Stimulated activated CD8-positive, alpha-beta memory T cell treated with anti-CD3 and anti-CD28 coated beads, Interleukin-15, amount 100 ng/mL, for 24 hours (primary cell): ENCODE measurements at regions not wholly inside any gene's neighbourhood (a gene's known extent, or its start where the extent isn't known, plus 50 kb on each side); places are given as distances from the start of the nearest gene placed in this dataset.
"Not testable (repeated sequence)": the region's sequence is repeated elsewhere in the genome, so short reads cannot be mapped to it uniquely, and the experiment has no call there.

Experiments
- DNase-seq: peaks from one replicate; pipeline ENCODE4 v3.0.0-alpha.2; 2020; ENCODE audit warnings: low read depth

DNA sequence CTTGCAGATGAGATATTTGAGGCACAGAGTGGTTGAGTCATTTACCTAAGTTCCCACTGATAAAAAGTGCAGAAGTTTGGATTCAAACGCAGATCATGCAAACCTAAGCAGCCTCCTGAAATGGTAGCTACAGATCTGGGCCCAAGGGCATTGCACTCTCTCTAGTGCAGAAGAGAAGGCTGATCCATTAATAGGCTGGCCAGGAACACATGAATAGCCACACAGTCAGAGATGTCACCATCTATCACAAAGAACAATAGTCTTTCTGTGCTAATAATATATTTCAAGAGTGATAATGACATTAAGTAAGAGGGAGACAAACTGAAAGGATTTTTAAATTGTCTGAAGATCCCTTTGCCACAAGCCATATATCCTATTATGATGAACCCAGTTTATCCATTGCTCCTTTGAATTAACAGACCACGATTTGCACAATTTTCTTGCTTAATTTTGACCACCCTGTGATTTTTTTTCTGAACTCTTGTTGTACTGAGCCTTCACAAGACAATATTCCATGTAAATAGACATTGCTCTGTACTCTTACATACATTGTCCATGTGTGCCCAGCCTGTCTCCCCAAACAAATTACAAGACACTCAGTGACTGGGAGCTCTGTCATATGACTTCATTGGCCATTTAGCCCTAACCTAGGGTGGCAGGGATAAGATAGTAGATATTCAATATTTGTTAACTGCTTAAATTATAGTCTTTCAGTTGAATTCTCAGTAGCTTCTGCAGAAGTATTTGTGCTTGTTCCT is 112.4 kb upstream of the RBPJ start:
- no peak for DNase-seq

DNA sequence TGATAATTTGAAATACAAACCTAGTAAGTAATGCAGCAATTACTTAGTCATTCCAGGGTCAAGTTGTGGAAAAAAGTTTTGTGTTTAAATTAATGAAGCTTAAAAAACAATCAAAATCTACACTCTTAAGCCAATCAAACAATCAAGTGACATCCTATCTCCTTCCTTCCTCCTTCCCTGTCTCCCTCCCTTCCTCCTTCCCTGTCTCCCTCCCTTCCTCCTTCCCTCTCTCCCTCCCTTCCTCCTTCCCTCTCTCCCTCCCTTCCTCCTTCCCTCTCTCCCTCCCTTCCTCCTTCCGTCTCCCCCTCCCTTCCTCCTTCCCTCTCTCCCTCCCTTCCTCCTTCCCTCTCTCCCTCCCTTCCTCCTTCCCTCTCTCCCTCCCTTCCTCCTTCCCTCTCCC is 111.4 kb upstream of the RBPJ start:
- not testable (repeated sequence) for DNase-seq

- DNase-seq = no peak
Measured at GRCh38 chr4:26212528-26212927, 108.3 kb upstream of the RBPJ start.

GRCh38 chr4:26213317-26213716 is 107.5 kb upstream of the RBPJ start:
- no peak for DNase-seq

DNA sequence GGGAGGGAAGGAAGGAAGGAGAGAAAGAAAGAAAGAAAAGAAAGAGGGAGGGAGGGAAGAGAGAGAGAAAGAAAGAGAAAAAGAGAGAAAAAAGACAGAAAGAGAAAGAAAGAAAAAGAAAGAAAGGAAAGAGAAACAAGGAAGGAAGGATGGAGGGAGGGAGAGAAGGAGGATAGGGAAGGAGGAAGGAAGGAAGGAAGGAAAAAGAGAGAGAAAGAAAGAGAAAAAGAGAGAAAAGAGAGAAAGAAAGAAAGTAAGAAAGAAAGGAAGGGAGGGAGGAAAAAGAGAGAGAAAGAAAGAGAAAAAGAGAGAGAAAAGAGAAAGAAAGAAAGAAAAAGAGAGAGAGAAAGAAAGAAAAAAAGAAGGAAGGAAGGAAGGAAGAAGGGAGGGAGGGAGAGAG is 105.8 kb upstream of the RBPJ start:
- no peak for DNase-seq

DNA sequence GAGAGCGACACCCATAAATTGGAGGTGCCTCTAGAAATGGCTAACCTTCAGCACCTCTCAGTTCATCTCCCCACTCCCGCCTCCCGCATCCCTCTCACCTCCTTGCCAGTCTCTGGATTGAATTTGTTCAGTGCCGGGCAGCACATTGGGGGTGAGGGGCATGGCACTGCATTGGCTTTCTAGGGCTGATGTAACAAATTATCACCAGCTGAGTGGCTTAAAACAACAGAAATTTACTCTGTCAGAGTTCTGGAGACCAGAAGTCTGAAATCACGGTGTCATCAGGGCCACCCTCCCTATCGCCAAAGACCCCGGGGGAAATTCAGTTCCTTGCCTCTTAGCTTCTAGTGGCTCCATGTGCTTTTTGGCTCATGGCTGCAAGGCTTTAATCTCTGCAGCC is 105.1 kb upstream of the RBPJ start:
- DNase-seq = no peak

DNA sequence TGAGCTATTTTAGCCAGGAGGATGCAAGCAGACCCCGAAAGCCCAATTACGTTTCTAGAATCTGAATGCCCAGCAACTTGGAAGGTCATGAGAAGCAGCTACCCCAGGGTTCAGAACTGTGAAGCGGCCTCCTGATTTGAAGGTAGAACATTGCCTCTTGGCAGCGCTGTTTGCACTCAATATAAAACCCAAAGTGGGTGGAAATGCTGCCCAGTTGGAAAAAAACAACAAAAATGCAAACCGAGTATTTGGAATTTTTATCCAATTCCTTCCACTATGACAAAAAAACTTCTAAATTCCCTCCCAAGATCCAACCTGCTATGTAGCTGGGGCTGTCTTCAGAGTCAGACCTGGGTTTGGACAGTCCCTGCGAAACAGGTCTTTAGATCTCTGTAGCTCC is 103.3 kb upstream of the RBPJ start:
- DNase-seq = no peak

DNA sequence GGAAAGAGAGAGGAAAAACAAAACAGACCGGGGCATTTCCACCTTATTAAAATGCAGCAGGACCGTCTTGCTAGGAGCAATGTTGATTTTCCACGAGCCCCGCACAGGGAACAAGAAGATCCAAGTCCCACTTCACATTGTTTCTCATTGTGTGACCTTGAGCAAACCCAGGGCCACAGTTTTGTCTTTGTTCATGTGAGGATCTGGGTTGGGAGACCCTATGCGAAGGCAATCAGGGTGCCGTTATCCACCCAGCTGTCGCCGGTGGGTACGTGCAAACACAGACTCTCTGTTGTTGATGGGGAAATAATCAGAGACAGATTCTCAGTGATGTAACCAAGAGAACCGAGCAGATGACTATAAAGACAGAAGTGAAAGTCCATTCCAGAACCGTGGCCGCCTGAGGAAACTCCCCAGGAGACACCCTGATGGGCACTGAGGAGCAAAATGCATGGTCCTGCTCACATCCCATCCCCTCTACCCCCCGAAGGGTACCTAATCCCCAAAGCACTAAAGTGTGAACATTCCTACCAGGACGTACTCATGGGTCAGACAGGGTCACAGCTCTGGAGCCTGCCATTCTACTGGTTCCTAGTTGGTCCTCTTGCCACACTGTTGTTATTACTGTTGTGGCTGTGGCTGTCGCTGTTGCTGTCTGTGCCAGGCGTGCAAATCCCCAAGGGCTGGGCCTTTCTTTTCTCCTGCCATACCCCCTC is 102.7 kb upstream of the RBPJ start:
- DNase-seq = no peak

GRCh38 chr4:26218677-26219605 is 101.9 kb upstream of the RBPJ start:
- DNase-seq = no peak

DNA sequence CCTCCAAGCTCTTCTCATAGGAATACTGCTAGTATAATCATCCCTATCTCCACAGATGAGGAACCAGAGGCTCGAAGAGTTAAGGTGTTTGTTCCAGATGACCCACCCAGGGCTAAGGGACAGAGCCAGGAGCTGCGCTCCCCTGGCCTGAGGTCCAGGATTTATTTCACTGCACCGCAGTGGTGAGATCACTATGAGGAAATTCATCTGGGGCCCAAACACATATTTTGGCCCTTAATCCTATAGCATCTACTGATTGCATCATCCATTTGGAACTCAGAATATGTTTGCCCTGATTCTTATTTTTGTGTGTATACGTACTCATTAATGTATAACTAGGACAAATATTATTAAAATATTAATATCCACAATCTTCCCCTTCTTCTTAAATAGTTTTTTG is 100.1 kb upstream of the RBPJ start:
- no peak for DNase-seq

DNA sequence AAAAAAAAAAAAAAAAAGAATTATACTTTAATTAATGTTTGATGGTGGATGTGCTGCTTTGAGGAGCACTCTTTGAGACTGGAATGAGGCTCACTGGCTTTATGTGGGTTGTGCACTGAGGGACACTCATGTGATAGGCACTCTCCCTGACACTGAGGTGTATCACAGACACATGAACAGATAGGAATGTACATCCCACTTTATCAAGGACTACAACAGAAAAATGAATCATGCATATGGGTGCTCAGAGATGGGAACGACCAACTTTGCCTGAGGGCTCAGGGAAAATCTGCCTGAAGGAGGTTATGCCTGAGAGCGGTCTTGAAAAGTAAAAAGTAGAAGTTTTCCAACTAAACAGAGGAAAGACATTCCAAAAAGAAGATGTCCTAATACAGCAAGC is 97.7 kb upstream of the RBPJ start:
- no peak for DNase-seq

GRCh38 chr4:26226629-26227376 is 94.0 kb upstream of the RBPJ start:
- no peak for DNase-seq

- DNase-seq = no peak
Measured at GRCh38 chr4:26227601-26228229, 93.1 kb upstream of the RBPJ start.

GRCh38 chr4:26228883-26229282 is 91.9 kb upstream of the RBPJ start:
- DNase-seq = no peak

- DNase-seq = no peak
Measured at GRCh38 chr4:26229974-26230373, 90.8 kb upstream of the RBPJ start.

DNA sequence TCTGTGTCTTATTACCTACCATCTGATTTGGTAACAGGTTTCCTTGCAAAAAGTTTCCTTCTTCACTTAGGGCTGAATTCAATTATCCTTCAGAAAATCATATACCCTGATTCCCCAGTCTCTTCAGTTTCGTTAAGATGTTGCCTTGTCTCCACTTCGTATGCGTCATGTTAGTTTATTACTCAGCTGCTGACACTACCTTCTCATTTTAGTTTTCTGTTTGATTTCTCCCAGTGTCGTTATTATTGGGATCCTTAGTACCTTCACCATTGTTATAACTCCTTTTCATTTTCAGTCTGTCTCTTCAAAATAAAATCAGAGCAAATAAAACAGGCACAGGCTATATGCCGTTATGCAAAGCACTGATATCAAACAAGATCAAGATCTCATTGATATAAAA is 87.5 kb upstream of the RBPJ start:
- DNase-seq = no peak

GRCh38 chr4:26235500-26235899 is 85.3 kb upstream of the RBPJ start:
- no peak for DNase-seq

DNA sequence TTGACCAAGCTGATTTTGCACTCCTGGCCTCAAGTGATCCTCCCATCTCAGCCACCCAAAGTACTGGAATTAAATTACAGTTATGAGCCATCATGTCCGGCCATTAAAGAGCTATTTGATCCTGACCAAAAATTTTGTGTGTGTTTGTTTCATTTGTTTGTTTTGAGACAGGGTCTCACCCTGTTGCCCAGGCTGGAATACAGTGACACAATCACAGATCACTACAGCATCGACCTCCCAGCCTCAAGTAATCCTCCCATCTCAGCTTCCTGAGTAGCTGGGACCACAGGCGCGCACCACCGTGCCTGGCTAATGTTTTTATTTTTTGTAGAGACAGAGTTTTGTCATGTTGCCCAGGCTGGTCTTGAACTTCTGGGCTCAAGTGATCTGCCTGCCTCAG is 82.9 kb upstream of the RBPJ start:
- no peak for DNase-seq

- DNase-seq = no peak
Measured at GRCh38 chr4:26238426-26238777, 82.4 kb upstream of the RBPJ start.

DNA sequence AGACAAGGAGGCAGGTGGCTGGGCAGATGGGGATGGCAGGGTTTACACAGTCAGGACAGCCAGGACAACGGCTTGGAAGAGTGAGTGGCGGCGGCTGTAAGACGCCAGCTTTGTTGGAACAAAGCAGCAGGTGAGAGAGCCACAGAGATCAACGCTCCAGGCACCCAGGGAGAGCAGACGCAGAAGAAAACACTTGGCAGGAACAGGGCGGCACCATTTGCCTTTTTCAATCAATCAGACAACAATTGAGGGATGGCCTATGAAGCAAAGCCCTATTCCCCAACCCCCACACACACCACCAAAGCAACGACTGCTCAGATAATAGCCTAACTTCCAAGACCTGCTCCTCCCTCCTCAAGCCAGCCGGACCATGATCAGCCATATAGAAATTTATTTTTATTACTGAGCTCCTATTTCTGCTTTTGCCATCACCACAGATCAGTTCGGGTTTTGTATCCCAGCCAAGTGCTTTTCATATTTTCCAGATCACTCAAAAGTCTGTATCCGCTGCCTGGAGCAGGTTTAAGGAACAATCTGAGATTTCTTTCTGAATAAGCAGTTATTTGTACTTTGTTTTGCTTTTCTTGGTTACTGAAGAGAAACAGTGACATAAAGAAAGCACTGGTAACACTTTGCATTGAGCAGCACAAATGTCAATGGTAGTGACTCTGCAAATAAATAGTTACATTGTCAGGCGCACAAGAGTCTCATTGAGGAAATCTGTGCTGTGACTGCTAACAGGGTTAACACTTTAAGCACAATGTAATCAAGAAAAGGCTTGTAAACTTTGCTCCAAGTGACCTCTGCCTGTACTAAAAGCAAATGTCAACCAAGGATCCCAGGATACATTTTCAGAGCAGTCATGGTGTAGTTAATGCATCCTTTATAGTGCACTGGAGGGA is 81.8 kb upstream of the RBPJ start:
- no peak for DNase-seq

GRCh38 chr4:26239801-26240200 is 81.0 kb upstream of the RBPJ start:
- no peak for DNase-seq
